Esophagus muscularis mucosa (tissue), 4 donors: ENCODE measurements at regions not wholly inside any gene's neighbourhood (a gene's known extent, or its start where the extent isn't known, plus 50 kb on each side); places are given as distances from the start of the nearest gene placed in this dataset.

Experiments used
- DNase-seq: peaks from one replicate; pipeline ENCODE4 v3.0.0-alpha.2; 2017; ENCODE audit errors: extremely low spot score
- H3K27ac ChIP-seq, 4 donors: fragments of 200-600 bp; sonication (generic); replicated peaks in 1 of 4; 1 replicate in 3 of 4; 2 replicates in 1 of 4; pipeline ENCODE4 v1.5.1; 2016 to 2019; ENCODE audit warnings: mild to moderate bottlenecking in 1 of 4
- H3K27me3 ChIP-seq, 4 donors: fragments of 200-600 bp; sonication (generic); one replicate each; pipeline versions ENCODE4 v1.5.1 to v1.6.0; 2016 to 2019
- H3K36me3 ChIP-seq, 4 donors: fragments of 200-600 bp; sonication (generic); one replicate each; pipeline ENCODE4 v1.5.1; 2016 to 2019
- H3K4me1 ChIP-seq, 4 donors: fragments of 200-600 bp; sonication (generic); one replicate each; pipeline ENCODE4 v1.5.1; 2016 to 2019
- H3K4me3 ChIP-seq, 4 donors: fragments of 200-600 bp; sonication (generic); 1 replicate in 2 of 4; 2 replicates in 2 of 4; pipeline ENCODE4 v1.5.1; 2016 to 2019; ENCODE audit warnings: mild to moderate bottlenecking in 4 of 4, moderate library complexity in 1 of 4
- H3K9me3 ChIP-seq, 4 donors: fragments of 200-600 bp; sonication (generic); 1 replicate in 3 of 4; 2 replicates in 1 of 4; pipeline ENCODE4 v1.5.1; 2016 to 2019
- EP300 ChIP-seq: sonication (generic); formaldehyde crosslinking; IDR thresholded peaks from one replicate; pipeline ENCODE4 v1.6.1; 2017; ENCODE audit warnings: antibody characterized with exemption
- POLR2A ChIP-seq: fragments of 450-650 bp; IDR thresholded peaks from one replicate; pipeline ENCODE4 v1.6.1; 2017; ENCODE audit warnings: antibody characterized with exemption, moderate library complexity, mild to moderate bottlenecking, low read depth
- POLR2AphosphoS5 ChIP-seq, 2 donors: sonication (generic); formaldehyde crosslinking; IDR thresholded peaks; one replicate each; pipeline ENCODE4 v1.6.1; 2017; ENCODE audit warnings: antibody characterized with exemption in 2 of 2
- WGBS: methylation state at CpG from one replicate; pipeline ENCODE4 v1.1.5; 2018; 5-methylcytosine and 5-hydroxymethylcytosine counted together
- intact Hi-C: fragments of 100-400 bp; cut with DNase I; formaldehyde crosslinking; loops from one replicate; pipeline ENCODE4 v1.15.1; 2023
- TF ChIP-seq, protein P1 (sequence below), 3 experiments: fragments of 200-600 bp in 2 of 3; fragments of 450-650 bp in 1 of 3; sonication (generic) in 2 of 3; IDR thresholded peaks; one replicate each; pipeline ENCODE4 v1.5.1; 2017 to 2019; ENCODE audit warnings: antibody characterized with exemption in 3 of 3, mild to moderate bottlenecking in 2 of 3, moderate library complexity in 1 of 3

DNA sequence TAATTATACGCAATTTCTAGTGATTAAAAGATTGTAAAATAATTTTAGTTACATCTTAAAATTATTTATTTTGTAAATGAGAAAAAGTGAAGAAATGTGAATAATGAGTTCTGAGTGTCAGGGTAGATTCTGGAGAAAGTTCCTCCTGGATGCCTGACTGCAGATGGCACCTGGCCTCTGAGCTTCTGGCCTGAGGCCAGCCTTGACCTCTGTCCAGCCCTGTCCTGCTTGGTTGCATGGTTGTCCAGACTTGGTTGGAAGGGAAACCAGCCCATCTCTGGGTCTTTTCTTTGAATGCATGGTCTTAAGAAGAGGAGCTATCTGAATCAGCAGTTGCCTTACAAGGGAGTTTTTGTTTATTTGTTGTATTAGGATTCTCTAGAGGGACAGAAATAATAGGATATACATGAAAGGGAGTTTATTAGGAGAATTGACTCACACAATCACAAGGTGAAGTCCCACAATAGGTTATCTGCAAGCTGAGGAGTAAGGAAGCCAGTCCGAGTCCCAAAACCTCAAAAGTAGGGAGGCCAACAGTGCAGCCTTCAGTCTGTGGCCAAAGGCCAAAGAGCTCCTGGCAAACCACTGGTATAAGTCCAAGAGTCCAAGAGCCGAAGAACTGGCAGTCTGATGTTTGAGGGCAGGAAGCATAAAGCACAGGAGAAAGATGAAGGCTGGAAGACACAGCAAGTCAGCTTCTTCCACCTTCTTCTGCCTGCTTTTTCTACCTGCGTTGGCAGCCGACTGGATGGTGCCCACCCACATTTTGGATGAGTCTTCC, 385.8 kb downstream of the ZNF536 start:
- no peak for TF ChIP-seq POLR2A
- no peak for TF ChIP-seq POLR2AphosphoS5 (IDR thresholded peaks at IDR 0.05)
- TF ChIP-seq EP300 = no peak
- no peaks in the 10 kb centered on the region for H3K9me3 ChIP-seq
- no peak overlapping the region for H3K4me3 ChIP-seq
- intact Hi-C loops = no loop called here
- H3K36me3 ChIP-seq = no peaks in the 10 kb centered on the region
- peaks cover 0 to 8% (median 0%) of the 10 kb centered on the region in 4 donors for H3K27me3 ChIP-seq
- peak; percentile 45 for DNase-seq
- H3K27ac ChIP-seq = no peak overlapping the region
- 85% methylated on average over 5 of the region's 5 CpGs for WGBS
- no peaks in the 10 kb centered on the region for H3K4me1 ChIP-seq

DNA sequence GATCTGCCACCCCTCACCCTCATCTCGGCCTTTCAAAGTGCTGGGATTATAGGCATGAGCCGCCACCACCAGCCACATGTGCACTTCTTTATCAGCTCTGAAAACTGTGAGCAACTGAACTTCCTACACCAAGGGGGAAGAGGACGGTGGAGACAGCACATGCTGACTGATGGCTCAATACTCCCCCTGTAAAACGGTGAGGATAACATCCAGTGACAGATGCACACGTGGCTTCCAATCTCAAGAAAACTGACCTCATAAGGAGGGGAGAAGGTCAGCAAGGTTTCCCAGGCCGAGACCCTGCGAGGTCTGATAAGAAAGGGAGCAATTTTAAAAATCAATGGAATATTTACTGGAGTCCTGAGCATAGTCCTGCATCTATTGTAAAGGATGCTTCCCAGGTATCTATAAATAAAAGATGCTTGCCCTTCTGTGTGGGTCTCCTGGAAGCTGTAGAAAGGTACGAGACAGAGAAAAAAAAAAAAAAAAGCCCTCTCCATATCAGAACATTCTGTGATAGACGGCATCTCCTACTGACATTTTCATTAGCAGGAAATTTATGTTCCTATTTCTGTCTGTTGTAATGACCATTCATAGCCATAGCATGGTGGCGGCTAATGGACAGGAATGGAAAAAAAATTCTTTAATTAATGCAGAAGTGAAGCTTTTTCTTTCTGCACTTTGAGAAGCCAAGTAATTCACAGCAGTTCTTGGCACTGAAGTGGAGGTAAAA, 385.1 kb downstream of the ZNF536 start:
- Histone ChIP-seq H3K9me3 (no peaks in the 10 kb centered on the region), H3K36me3 (no peaks in the 10 kb centered on the region), H3K27ac (no peak overlapping the region), H3K27me3 (peaks cover 0 to 8% (median 0%) of the 10 kb centered on the region in 4 donors), H3K4me1 (no peaks in the 10 kb centered on the region), H3K4me3 (no peak overlapping the region)
- WGBS = 80% methylated on average over 10 of the region's 10 CpGs
- intact Hi-C loops = no loop called here
- peak; percentile 79 for DNase-seq
- TF ChIP-seq POLR2A = no peak
- no peak for TF ChIP-seq POLR2AphosphoS5 (IDR thresholded peaks at IDR 0.05)
- no peak for TF ChIP-seq EP300

DNA sequence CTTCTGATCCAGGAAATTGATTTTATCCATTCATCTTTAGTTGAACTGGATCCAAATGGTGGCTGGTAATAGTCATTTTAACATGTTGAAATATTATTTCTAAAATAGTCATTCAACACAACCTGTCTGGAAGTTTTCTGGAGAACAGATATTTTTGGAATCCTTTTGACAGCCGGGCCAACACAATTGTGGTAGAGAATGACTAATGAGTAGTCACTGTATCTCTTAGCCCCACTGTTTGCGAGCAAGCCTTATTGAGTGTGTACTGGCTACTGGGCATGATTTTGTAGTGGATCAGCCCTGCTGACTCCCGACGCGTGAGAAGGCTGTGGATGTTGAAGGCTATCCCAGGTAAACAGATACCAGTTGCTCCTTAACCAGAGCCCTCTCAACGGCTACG, 383.4 kb downstream of the ZNF536 start:
- Histone ChIP-seq H3K4me3 (no peak overlapping the region), H3K9me3 (peaks cover 0 to 4% (median 2%) of the 10 kb centered on the region in 4 donors), H3K27me3 (peaks cover 0 to 8% (median 0%) of the 10 kb centered on the region in 4 donors), H3K4me1 (no peaks in the 10 kb centered on the region), H3K27ac (no peak overlapping the region), H3K36me3 (no peaks in the 10 kb centered on the region)
- intact Hi-C loops = no loop called here
- 89% methylated on average over 7 of the region's 7 CpGs for WGBS
- DNase-seq = peak; percentile 66
- no peak for TF ChIP-seq EP300
- TF ChIP-seq, protein P1, sequence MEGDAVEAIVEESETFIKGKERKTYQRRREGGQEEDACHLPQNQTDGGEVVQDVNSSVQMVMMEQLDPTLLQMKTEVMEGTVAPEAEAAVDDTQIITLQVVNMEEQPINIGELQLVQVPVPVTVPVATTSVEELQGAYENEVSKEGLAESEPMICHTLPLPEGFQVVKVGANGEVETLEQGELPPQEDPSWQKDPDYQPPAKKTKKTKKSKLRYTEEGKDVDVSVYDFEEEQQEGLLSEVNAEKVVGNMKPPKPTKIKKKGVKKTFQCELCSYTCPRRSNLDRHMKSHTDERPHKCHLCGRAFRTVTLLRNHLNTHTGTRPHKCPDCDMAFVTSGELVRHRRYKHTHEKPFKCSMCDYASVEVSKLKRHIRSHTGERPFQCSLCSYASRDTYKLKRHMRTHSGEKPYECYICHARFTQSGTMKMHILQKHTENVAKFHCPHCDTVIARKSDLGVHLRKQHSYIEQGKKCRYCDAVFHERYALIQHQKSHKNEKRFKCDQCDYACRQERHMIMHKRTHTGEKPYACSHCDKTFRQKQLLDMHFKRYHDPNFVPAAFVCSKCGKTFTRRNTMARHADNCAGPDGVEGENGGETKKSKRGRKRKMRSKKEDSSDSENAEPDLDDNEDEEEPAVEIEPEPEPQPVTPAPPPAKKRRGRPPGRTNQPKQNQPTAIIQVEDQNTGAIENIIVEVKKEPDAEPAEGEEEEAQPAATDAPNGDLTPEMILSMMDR (IDR thresholded peaks at IDR 0.05) = no peak
- no peak for TF ChIP-seq POLR2A
- TF ChIP-seq POLR2AphosphoS5 (IDR thresholded peaks at IDR 0.05) = no peak

DNA sequence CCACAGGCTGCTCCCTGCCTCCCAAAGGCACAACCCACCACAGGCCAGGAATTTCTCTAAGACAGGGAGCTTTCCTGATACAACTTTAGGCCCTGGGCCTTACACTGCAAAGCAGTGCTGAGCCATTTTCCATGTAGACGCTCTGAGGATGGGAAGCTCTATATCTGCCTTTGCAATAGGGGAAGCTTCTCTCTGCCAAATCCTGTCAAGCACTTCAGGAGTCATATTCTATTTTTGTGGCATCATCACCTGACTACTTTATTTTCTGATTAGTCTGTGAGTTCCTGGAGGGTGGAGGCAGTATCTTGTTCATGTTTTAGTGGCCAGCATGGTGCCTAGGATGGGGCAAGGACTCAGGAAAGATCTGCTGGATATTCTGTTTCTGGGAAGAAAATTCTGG, 382.0 kb downstream of the ZNF536 start:
- Histone ChIP-seq H3K36me3 (no peaks in the 10 kb centered on the region), H3K9me3 (peaks cover 0 to 16% (median 11%) of the 10 kb centered on the region in 4 donors), H3K27me3 (peaks cover 0 to 8% (median 0%) of the 10 kb centered on the region in 4 donors), H3K4me1 (no peaks in the 10 kb centered on the region), H3K27ac (no peak overlapping the region), H3K4me3 (no peak overlapping the region)
- peak; percentile 26 for DNase-seq
- intact Hi-C loops = no loop called here
- 85% methylated on average over 1 of the region's 1 CpG for WGBS
- TF ChIP-seq, protein P1 (IDR thresholded peaks at IDR 0.05) = no peak
- TF ChIP-seq EP300 (no peak), POLR2A (no peak), POLR2AphosphoS5 (IDR thresholded peaks at IDR 0.05) (no peak)

DNA sequence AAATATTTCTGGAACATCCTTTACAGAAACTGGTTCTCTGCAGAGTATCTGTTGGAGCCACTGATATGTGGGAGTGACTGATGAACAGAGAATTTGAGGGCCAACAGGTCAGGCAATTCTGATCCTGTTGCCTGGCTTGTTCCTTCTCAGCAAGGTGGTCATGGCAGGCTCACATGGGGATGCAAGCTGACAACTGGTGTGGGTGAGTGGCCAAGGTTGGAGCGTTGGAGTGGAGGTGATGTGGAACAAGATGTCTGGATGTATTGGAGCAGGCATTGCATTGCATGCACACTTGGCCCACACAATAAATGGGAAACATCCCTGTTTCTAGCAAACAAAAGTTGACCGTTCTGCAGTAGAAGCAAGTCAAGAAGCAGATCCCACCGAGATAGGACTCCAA, 380.7 kb downstream of the ZNF536 start:
- TF ChIP-seq POLR2A (no peak), POLR2AphosphoS5 (IDR thresholded peaks at IDR 0.05) (no peak), EP300 (no peak)
- TF ChIP-seq, protein P1 (IDR thresholded peaks at IDR 0.05) = no peak
- no peak overlapping the region for H3K27ac ChIP-seq
- H3K4me3 ChIP-seq = no peak overlapping the region
- peak; percentile 70 for DNase-seq
- H3K36me3 ChIP-seq = no peaks in the 10 kb centered on the region
- peaks cover 0 to 8% (median 0%) of the 10 kb centered on the region in 4 donors for H3K27me3 ChIP-seq
- intact Hi-C loops = no loop called here
- WGBS = 77% methylated on average over 3 of the region's 3 CpGs
- peaks cover 0 to 16% (median 11%) of the 10 kb centered on the region in 4 donors for H3K9me3 ChIP-seq
- no peaks in the 10 kb centered on the region for H3K4me1 ChIP-seq
